A549 (cell line): ENCODE measurements at regions not wholly inside any gene's neighbourhood (a gene's known extent, or its start where the extent isn't known, plus 50 kb on each side); places are given as distances from the start of the nearest gene placed in this dataset.

Experiments used
- ATAC-seq, 2 experiments: fragments of 200-7000 bp in 1 of 2; fragments of >200 bp in 1 of 2; cut with Nextera tagmentation in 1 of 2; cut with Tn5 transposase in 1 of 2; 3 replicates each; pipeline versions ENCODE4 v1.8.0 to v1.9.1; 2018 to 2020; ENCODE audit warnings: mild to moderate bottlenecking in 1 of 2, moderate library complexity in 1 of 2
- CTCF ChIA-PET: fragments of 300-600 bp; sonication (Branson Sonifier 250); formaldehyde crosslinking; extraction: SDS; loops from one replicate; lab custom pipeline; 2021; ENCODE audit warnings: antibody characterized with exemption, inconsistent platforms; lab: Yijun Ruan, JAX
- POLR2A ChIA-PET: fragments of 350-600 bp; formaldehyde crosslinking; extraction: SDS; loops from one replicate; lab custom pipeline; 2021; ENCODE audit warnings: antibody characterized with exemption, inconsistent platforms; lab: Yijun Ruan, JAX
- DNase-seq, 2 experiments: peaks; one replicate each; pipeline versions ENCODE4 v3.0.0 to v3.0.0-alpha.2; 2011 to 2016; ENCODE audit warnings: low read depth in 1 of 2, low spot score in 1 of 2
- FAIRE-seq: peaks from 2 replicates; lab custom pipeline; 2011; peaks lifted over from hg19 to GRCh38; lab: Jason Lieb, UNC
- H3K27ac ChIP-seq, 2 experiments: fragments of >200 bp; sonication (Bioruptor Twin); formaldehyde crosslinking; 3 replicates each; pipeline ENCODE4 v1.5.1; 2016 to 2017
- H3K4me1 ChIP-seq: fragments of >200 bp; sonication (Bioruptor Twin); formaldehyde crosslinking; 3 replicates; pipeline ENCODE4 v1.6.1; 2016
- H3K4me2 ChIP-seq: fragments of >200 bp; sonication (Bioruptor Twin); formaldehyde crosslinking; 3 replicates; pipeline ENCODE4 v1.6.1; 2016
- H3K4me3 ChIP-seq: fragments of >200 bp; sonication (Bioruptor Twin); formaldehyde crosslinking; 3 replicates; pipeline ENCODE4 v1.5.1; 2016
- H3K9me3 ChIP-seq: fragments of >200 bp; sonication (Bioruptor Twin); formaldehyde crosslinking; 3 replicates; pipeline ENCODE4 v1.6.1; 2016
- BCL3 ChIP-seq: fragments of >200 bp; sonication (Bioruptor Twin); formaldehyde crosslinking; IDR thresholded peaks from 3 replicates; pipeline ENCODE4 v1.6.1; 2016
- BHLHE40 ChIP-seq: IDR thresholded peaks from 2 replicates; pipeline ENCODE4 v1.6.1; 2012; ENCODE audit warnings: low read depth, low read length, inconsistent platforms
- CBX2 ChIP-seq: fragments of 200-600 bp; sonication (generic); IDR thresholded peaks from 2 replicates; pipeline ENCODE4 v1.6.1; 2016; ENCODE audit warnings: low read depth, mild to moderate bottlenecking, borderline replicate concordance
- CHD2 ChIP-seq: fragments of 150-350 bp; IDR thresholded peaks from 2 replicates; pipeline ENCODE4 v1.6.1; 2014; ENCODE audit warnings: low read length; ENCODE audit not compliant: partially characterized antibody
- CTCF ChIP-seq: fragments of >200 bp; sonication (Bioruptor Twin); formaldehyde crosslinking; IDR thresholded peaks from 3 replicates; pipeline ENCODE4 v1.5.1; 2016
- EHF ChIP-seq: fragments of 250-450 bp; sonication (Bioruptor Pico); IDR thresholded peaks from 2 replicates; pipeline ENCODE4 v1.5.0; 2020; ENCODE audit warnings: mild to moderate bottlenecking
- EHMT2 ChIP-seq: fragments of 200-600 bp; sonication (generic); IDR thresholded peaks from 2 replicates; pipeline ENCODE4 v1.6.1; 2016; ENCODE audit warnings: antibody characterized with exemption, low read depth, mild to moderate bottlenecking, moderate library complexity
- FOSB ChIP-seq: fragments of 250-450 bp; sonication (Bioruptor Pico); IDR thresholded peaks from 2 replicates; pipeline ENCODE4 v1.5.0; 2020; ENCODE audit warnings: mild to moderate bottlenecking, moderate library complexity
- GATA3 ChIP-seq: IDR thresholded peaks from 2 replicates; pipeline ENCODE4 v1.6.1; 2012; ENCODE audit warnings: borderline replicate concordance
- HES2 ChIP-seq: fragments of >200 bp; sonication (Bioruptor Twin); formaldehyde crosslinking; IDR thresholded peaks from 2 replicates; pipeline ENCODE4 v1.6.1; 2016
- HOXA7 ChIP-seq: fragments of 250-450 bp; sonication (Bioruptor Pico); IDR thresholded peaks from 2 replicates; pipeline ENCODE4 v1.5.0; 2020; ENCODE audit warnings: mild to moderate bottlenecking, moderate library complexity
- HOXB13 ChIP-seq: fragments of 250-450 bp; sonication (Bioruptor Pico); IDR thresholded peaks from 2 replicates; pipeline ENCODE4 v1.5.0; 2020; ENCODE audit warnings: low read depth, mild to moderate bottlenecking, moderate library complexity
- JUN ChIP-seq, 2 experiments: fragments of >200 bp; sonication (Bioruptor Twin); formaldehyde crosslinking; IDR thresholded peaks; 2 replicates in 1 of 2; 3 replicates in 1 of 2; pipeline ENCODE4 v1.6.1; 2016 to 2017
- MYC ChIP-seq: IDR thresholded peaks from 2 replicates; pipeline ENCODE4 v1.6.1; 2012; ENCODE audit warnings: mild to moderate bottlenecking, inconsistent platforms, low read length, improper control_type of control experiment, borderline replicate concordance
- PBX3 ChIP-seq: IDR thresholded peaks from 2 replicates; pipeline ENCODE4 v1.6.1; 2012
- SMC3 ChIP-seq: fragments of >200 bp; sonication (Bioruptor Twin); formaldehyde crosslinking; IDR thresholded peaks from 3 replicates; pipeline ENCODE4 v1.6.1; 2018; ENCODE audit warnings: inconsistent platforms
- TP53 ChIP-seq: fragments of 250-450 bp; sonication (Bioruptor Pico); IDR thresholded peaks from 2 replicates; pipeline ENCODE4 v1.5.0; 2021; ENCODE audit warnings: mild to moderate bottlenecking, moderate library complexity
- USF2 ChIP-seq: fragments of 450-650 bp; IDR thresholded peaks from 2 replicates; pipeline ENCODE4 v1.6.1; 2014; ENCODE audit warnings: antibody characterized with exemption
- ZC3H11A ChIP-seq: fragments of 450-650 bp; IDR thresholded peaks from 2 replicates; pipeline ENCODE4 v1.6.1; 2014; ENCODE audit warnings: antibody characterized with exemption, mild to moderate bottlenecking
- ZFP36 ChIP-seq: fragments of 450-650 bp; IDR thresholded peaks from 2 replicates; pipeline ENCODE4 v1.6.1; 2014; ENCODE audit warnings: borderline replicate concordance; ENCODE audit not compliant: partially characterized antibody
- WGBS: methylation state at CpG from one replicate; pipeline ENCODE4 v1.1.6; 2017; ENCODE audit errors: missing lambda C conversion rate; 5-methylcytosine and 5-hydroxymethylcytosine counted together

GRCh38 chr7:8939446-8939845 lies 506.0 kb downstream of the NXPH1 start:
- FAIRE-seq (no peak), ATAC-seq (no peak), DNase-seq (no peak)
- Histone ChIP-seq H3K4me2 (no peak overlapping the region), H3K9me3 (no peaks in the 10 kb centered on the region), H3K4me3 (no peak overlapping the region), H3K27ac (no peak overlapping the region), H3K4me1 (no peaks in the 10 kb centered on the region)
- whole genome bisulfite sequencing, result 4% methylated on average over 1 of the region's 1 CpG
- TF ChIP-seq BHLHE40 (no peak), PBX3 (no peak), FOSB (no peak), HES2 (no peak), EHMT2 (no peak), EHF (CRISPR knock-in tag) (no peak), MYC (no peak), SMC3 (no peak), CBX2 (no peak), HOXB13 (CRISPR knock-in tag) (no peak), HOXA7 (CRISPR knock-in tag) (no peak), CTCF (no peak), CHD2 (no peak)
- CTCF ChIA-PET, result no interaction called here
- POLR2A ChIA-PET, result no interaction called here

GRCh38 chr7:8963722-8964121 lies 530.3 kb downstream of the NXPH1 start:
- CTCF ChIA-PET, result no interaction called here
- FAIRE-seq (no peak), DNase-seq (no peak), ATAC-seq (no peak)
- no peaks in the 10 kb centered on the region for H3K4me1 ChIP-seq
- WGBS, result 4% methylated on average over 2 of the region's 2 CpGs
- TF ChIP-seq HOXB13 (CRISPR knock-in tag), result no peak
- TF ChIP-seq TP53 (CRISPR knock-in tag), result no peak
- no peak for TF ChIP-seq GATA3
- TF ChIP-seq BCL3, result no peak
- no peak for TF ChIP-seq EHF (CRISPR knock-in tag)
- no peak for TF ChIP-seq SMC3
- no peak for TF ChIP-seq JUN (IDR thresholded peaks at IDR 0.05)
- TF ChIP-seq PBX3, result no peak
- TF ChIP-seq USF2, result no peak
- no peak for TF ChIP-seq ZFP36
- TF ChIP-seq ZC3H11A, result no peak
- no peak overlapping the region for H3K27ac ChIP-seq
- no peaks in the 10 kb centered on the region for H3K9me3 ChIP-seq
- H3K4me3 ChIP-seq, result no peak overlapping the region
- POLR2A ChIA-PET, result no interaction called here
- H3K4me2 ChIP-seq, result no peak overlapping the region
